Prostate gland (tissue), 2 donors: ENCODE measurements at regions not wholly inside any gene's neighbourhood (a gene's known extent, or its start where the extent isn't known, plus 50 kb on each side); places are given as distances from the start of the nearest gene placed in this dataset.
"Not testable (repeated sequence)": the region's sequence is repeated elsewhere in the genome, so short reads cannot be mapped to it uniquely, and the experiment has no call there.

Experiments used
- DNase-seq: peaks from one replicate; pipeline ENCODE4 v3.0.0-alpha.2; 2019; ENCODE audit warnings: low spot score
- H3K27ac ChIP-seq, 2 donors: fragments of 200-600 bp; sonication (generic); 2 replicates each; pipeline ENCODE4 v1.5.1; 2017 to 2019
- H3K27me3 ChIP-seq: fragments of 200-600 bp; sonication (generic); replicated peaks from 2 replicates; pipeline ENCODE4 v1.5.1; 2019; ENCODE audit not compliant: insufficient read depth
- H3K36me3 ChIP-seq, 2 donors: fragments of 200-600 bp; sonication (generic); 1 replicate in 1 of 2; 2 replicates in 1 of 2; pipeline versions ENCODE4 v1.5.1 to v1.8.1; 2017 to 2019
- H3K4me1 ChIP-seq: fragments of 200-600 bp; sonication (generic); replicated peaks from 2 replicates; pipeline ENCODE4 v1.5.1; 2019
- H3K4me3 ChIP-seq, 2 donors: fragments of 200-600 bp; sonication (generic); 2 replicates each; pipeline ENCODE4 v1.5.1; 2017 to 2019
- H3K9me3 ChIP-seq: fragments of 200-600 bp; sonication (generic); 2 replicates; pipeline ENCODE4 v1.5.1; 2017
- CTCF ChIP-seq, 4 experiments: fragments of 200-600 bp in 2 of 4; fragments of 450-650 bp in 2 of 4; sonication (generic) in 2 of 4; IDR thresholded peaks; 1 replicate in 3 of 4; 2 replicates in 1 of 4; pipeline ENCODE4 v1.5.1; 2016 to 2019; ENCODE audit warnings: antibody characterized with exemption in 4 of 4, mild to moderate bottlenecking in 2 of 4, moderate library complexity in 2 of 4
- POLR2A ChIP-seq: fragments of 450-650 bp; IDR thresholded peaks from one replicate; pipeline ENCODE4 v1.6.1; 2016; ENCODE audit warnings: antibody characterized with exemption, mild to moderate bottlenecking
- POLR2AphosphoS5 ChIP-seq: sonication (generic); formaldehyde crosslinking; IDR thresholded peaks from one replicate; pipeline ENCODE4 v1.6.1; 2017; ENCODE audit warnings: antibody characterized with exemption
- WGBS: methylation state at CpG from one replicate; pipeline ENCODE4 v1.1.5; 2018; 5-methylcytosine and 5-hydroxymethylcytosine counted together
- intact Hi-C: fragments of 100-400 bp; cut with DNase I; formaldehyde crosslinking; loops from one replicate; pipeline ENCODE4 v1.14.2; 2022

- DNase-seq = no peak
- WGBS = 85% methylated on average over 22 of the region's 23 CpGs
- Histone ChIP-seq H3K36me3 (no peaks in the 10 kb centered on the region), H3K9me3 (no peaks in the 10 kb centered on the region), H3K4me1 (no peaks in the 10 kb centered on the region), H3K27ac (no peak overlapping the region), H3K4me3 (no peak overlapping the region), H3K27me3 (peaks cover 2% of the 10 kb centered on the region)
- no peak for TF ChIP-seq POLR2AphosphoS5
- no peak for TF ChIP-seq CTCF (IDR thresholded peaks at IDR 0.05)
- no peak for TF ChIP-seq POLR2A
- intact Hi-C loops = no loop called here
Observed at GRCh38 chr5:1638658-1639400, 115.1 kb upstream of the LPCAT1 start.

GRCh38 chr5:1637639-1638481 lies 114.1 kb upstream of the LPCAT1 start:
- DNase-seq = no peak
- TF ChIP-seq CTCF (IDR thresholded peaks at IDR 0.05) (no peak), POLR2AphosphoS5 (no peak), POLR2A (no peak)
- Histone ChIP-seq H3K27ac (no peak overlapping the region), H3K27me3 (no peaks in the 10 kb centered on the region), H3K4me1 (no peaks in the 10 kb centered on the region), H3K4me3 (no peak overlapping the region), H3K36me3 (no peaks in the 10 kb centered on the region), H3K9me3 (no peaks in the 10 kb centered on the region)
- 86% methylated on average over 20 of the region's 24 CpGs for WGBS
- intact Hi-C loops = no loop called here

GRCh38 chr5:1636981-1637638 lies 113.3 kb upstream of the LPCAT1 start:
- H3K27me3 ChIP-seq = no peaks in the 10 kb centered on the region
- DNase-seq = no peak
- no peak overlapping the region for H3K4me3 ChIP-seq
- no peaks in the 10 kb centered on the region for H3K36me3 ChIP-seq
- intact Hi-C loops = no loop called here
- no peak overlapping the region for H3K27ac ChIP-seq
- TF ChIP-seq CTCF (IDR thresholded peaks at IDR 0.05) (no peak), POLR2AphosphoS5 (no peak), POLR2A (no peak)
- no peaks in the 10 kb centered on the region for H3K4me1 ChIP-seq
- no peaks in the 10 kb centered on the region for H3K9me3 ChIP-seq
- 94% methylated on average over 24 of the region's 24 CpGs for WGBS

GRCh38 chr5:1636208-1636770 lies 112.5 kb upstream of the LPCAT1 start:
- intact Hi-C loops, H3K27ac ChIP-seq, H3K36me3 ChIP-seq, H3K4me3 ChIP-seq, H3K4me1 ChIP-seq, DNase-seq, H3K9me3 ChIP-seq, H3K27me3 ChIP-seq: not testable (repeated sequence)
- 88% methylated on average over 21 of the region's 21 CpGs for WGBS

- H3K4me3 ChIP-seq, H3K9me3 ChIP-seq, DNase-seq, H3K36me3 ChIP-seq, H3K4me1 ChIP-seq, H3K27me3 ChIP-seq, H3K27ac ChIP-seq, intact Hi-C loops: not testable (repeated sequence)
- WGBS = 63% methylated on average over 2 of the region's 2 CpGs
Observed at GRCh38 chr5:1635477-1635876, 111.7 kb upstream of the LPCAT1 start.
